Ishikawa (cell line): ENCODE measurements at regions not wholly inside any gene's neighbourhood (a gene's known extent, or its start where the extent isn't known, plus 50 kb on each side); places are given as distances from the start of the nearest gene placed in this dataset.

Experiments
- MAX ChIP-seq: IDR thresholded peaks from 2 replicates; pipeline ENCODE4 v1.6.1; 2012
- YY1 ChIP-seq: IDR thresholded peaks from 2 replicates; pipeline ENCODE4 v1.6.1; 2012; ENCODE audit warnings: low read depth

GRCh38 chr1:181386340-181386739 is 97.0 kb upstream of the CACNA1E start:
- TF ChIP-seq YY1 (no peak), MAX (no peak)
